SK-N-MC (cell line): ENCODE measurements at regions not wholly inside any gene's neighbourhood (a gene's known extent, or its start where the extent isn't known, plus 50 kb on each side); places are given as distances from the start of the nearest gene placed in this dataset.

Experiments
- EZH2 ChIP-seq: fragments of 200-600 bp; sonication (generic); IDR thresholded peaks from one replicate; pipeline ENCODE4 v1.6.1; 2017; ENCODE audit warnings: antibody characterized with exemption
- FOXP2 ChIP-seq: optimal IDR thresholded peaks from 2 replicates; pipeline ENCODE3; 2011; ENCODE audit warnings: mild to moderate bottlenecking, moderate library complexity; ENCODE audit not compliant: insufficient read depth; ENCODE audit errors: extremely low read length, control extremely low read depth
- POLR2AphosphoS5 ChIP-seq: IDR thresholded peaks from 2 replicates; pipeline ENCODE4 v1.6.1; 2012; ENCODE audit warnings: mild to moderate bottlenecking, low read depth, low read length, borderline replicate concordance

DNA sequence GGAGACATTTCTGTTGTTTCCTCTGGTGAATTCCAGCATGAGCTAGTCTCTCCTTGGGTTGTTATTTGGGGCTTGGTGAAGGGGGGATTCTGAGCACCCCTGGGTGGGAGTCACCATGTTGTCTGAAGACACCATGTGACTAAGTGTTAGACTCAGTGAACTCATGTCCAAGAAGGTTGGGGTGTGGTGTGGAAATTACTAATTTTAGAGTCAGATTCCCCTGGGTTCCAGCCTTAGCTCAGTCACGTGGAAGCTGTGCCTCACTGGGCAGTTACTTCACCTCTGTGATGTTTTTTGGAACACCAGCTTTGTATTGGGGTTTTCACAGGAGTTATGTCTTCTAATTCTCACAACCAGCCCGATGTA lies 171.5 kb downstream of the RPLP1 start:
- TF ChIP-seq POLR2AphosphoS5 (no peak), EZH2 (no peak), FOXP2 (no peak)
